PC-9 (cell line): ENCODE measurements at regions not wholly inside any gene's neighbourhood (a gene's known extent, or its start where the extent isn't known, plus 50 kb on each side); places are given as distances from the start of the nearest gene placed in this dataset.

Source experiments
- CTCF ChIP-seq: fragments of 200-600 bp; sonication (generic); conservative IDR thresholded peaks from 2 replicates; pipeline ENCODE4 v1.6.1; 2017; ENCODE audit warnings: mixed run types, antibody characterized with exemption, mild to moderate bottlenecking, moderate library complexity
- EZH2 ChIP-seq: fragments of 200-600 bp; sonication (generic); IDR thresholded peaks from 2 replicates; pipeline ENCODE4 v1.8.0; 2017; ENCODE audit warnings: antibody characterized with exemption, low read depth

GRCh38 chr15:91620229-91620628, 233.3 kb upstream of the SLCO3A1 start:
- no peak for TF ChIP-seq CTCF
- no peak for TF ChIP-seq EZH2
